ENCODE measurements at regions not wholly inside any gene's neighbourhood (a gene's known extent, or its start where the extent isn't known, plus 50 kb on each side); places are given as distances from the start of the nearest gene placed in this dataset.
"Not testable (repeated sequence)": the region's sequence is repeated elsewhere in the genome, so short reads cannot be mapped to it uniquely, and the experiment has no call there.

DNA sequence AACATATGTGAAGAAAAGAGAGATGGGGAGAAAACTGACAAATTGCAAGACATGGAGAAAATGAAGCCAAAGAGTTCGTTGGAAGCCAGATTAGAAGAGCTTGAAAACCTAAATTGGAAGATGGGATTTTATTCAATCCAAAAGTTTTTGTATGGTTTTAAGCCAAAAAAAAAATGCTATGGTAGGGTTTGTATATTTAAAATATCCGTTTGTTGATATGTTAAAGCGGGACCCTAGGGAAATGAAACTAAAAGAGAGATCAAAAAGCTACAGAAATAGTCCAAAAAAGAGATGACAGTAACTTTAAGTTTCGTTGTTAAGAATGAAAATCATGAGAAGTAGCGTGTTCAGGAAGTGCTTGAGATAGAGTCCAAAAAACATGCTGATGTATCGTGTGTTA, 617.7 kb upstream of the ADGRL2 start:
- H3K9ac ChIP-seq (ENCODE audit: insufficient read depth, low read length, poor library complexity, severe bottlenecking): no peak overlapping the region
- 79% methylated on average over 4 of the region's 6 CpGs for WGBS (ENCODE audit: insufficient coverage)

DNA sequence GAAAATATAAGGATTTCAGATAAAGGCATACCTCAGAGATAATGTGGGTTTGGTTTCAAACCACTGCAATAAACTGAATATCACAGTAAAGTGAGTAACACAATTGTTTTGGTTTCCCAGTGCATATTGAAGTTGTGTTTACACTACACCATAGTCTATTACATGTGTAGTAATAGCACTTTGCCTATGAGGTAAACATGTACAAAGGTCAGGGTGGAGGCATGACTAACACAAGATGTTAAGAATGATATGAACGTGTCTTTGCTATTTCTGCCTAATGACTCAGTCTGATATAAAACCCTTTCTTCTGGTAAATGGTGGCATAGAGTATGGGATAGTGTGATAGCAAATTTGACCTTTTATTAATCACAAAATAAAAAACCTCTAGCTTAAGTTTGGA, 621.5 kb upstream of the ADGRL2 start:
- Mint-ChIP-seq H3K36me3 (no peaks in the 10 kb centered on the region), H3K27ac (peak overlapping the region in 1 of 7 donors; percentile 10), H3K9me3 (peaks cover 7 to 29% (median 22%) of the 10 kb centered on the region in 7 donors), H3K4me1 (no peaks in the 10 kb centered on the region), H3K4me3 (no peak overlapping the region), H3K27me3 (ENCODE audit: low read depth in 3 of 3) (peaks cover 0 to 1% (median 0%) of the 10 kb centered on the region in 3 donors)
- H3K4me3 ChIP-seq (replicated peaks in 1 of 3; ENCODE audit: low read depth in 2 of 3, low read length in 3 of 3): no peak overlapping the region
- H3K27ac ChIP-seq (ENCODE audit: low read depth in 1 of 2, low read length in 2 of 2): no peak overlapping the region
- intact Hi-C loops (cut with micrococcal nuclease): no loop called here
- no peak overlapping the region for H2AFZ ChIP-seq (ENCODE audit: insufficient read depth, low read depth, low read length, poor library complexity, severe bottlenecking)
- WGBS (ENCODE audit: insufficient coverage): no CpG with 5 or more reads among the region's 1 CpG
- no peaks in the 10 kb centered on the region for H4K20me1 ChIP-seq (ENCODE audit: insufficient read depth, low read length)
- no peak overlapping the region for H3K4me2 ChIP-seq (replicated peaks; ENCODE audit: extremely low read depth, low read length, poor library complexity, severe bottlenecking)
- no peaks in the 10 kb centered on the region for H3K27me3 ChIP-seq (ENCODE audit: control insufficient read depth in 2 of 2, insufficient read depth in 2 of 2, low read length in 2 of 2)
- TF ChIP-seq, protein P1, sequence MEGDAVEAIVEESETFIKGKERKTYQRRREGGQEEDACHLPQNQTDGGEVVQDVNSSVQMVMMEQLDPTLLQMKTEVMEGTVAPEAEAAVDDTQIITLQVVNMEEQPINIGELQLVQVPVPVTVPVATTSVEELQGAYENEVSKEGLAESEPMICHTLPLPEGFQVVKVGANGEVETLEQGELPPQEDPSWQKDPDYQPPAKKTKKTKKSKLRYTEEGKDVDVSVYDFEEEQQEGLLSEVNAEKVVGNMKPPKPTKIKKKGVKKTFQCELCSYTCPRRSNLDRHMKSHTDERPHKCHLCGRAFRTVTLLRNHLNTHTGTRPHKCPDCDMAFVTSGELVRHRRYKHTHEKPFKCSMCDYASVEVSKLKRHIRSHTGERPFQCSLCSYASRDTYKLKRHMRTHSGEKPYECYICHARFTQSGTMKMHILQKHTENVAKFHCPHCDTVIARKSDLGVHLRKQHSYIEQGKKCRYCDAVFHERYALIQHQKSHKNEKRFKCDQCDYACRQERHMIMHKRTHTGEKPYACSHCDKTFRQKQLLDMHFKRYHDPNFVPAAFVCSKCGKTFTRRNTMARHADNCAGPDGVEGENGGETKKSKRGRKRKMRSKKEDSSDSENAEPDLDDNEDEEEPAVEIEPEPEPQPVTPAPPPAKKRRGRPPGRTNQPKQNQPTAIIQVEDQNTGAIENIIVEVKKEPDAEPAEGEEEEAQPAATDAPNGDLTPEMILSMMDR (IDR thresholded peaks at IDR 0.05): no peak
- no peak for DNase-seq
- no peaks in the 10 kb centered on the region for H3K79me2 ChIP-seq (ENCODE audit: insufficient read depth, low read length)
- H3K9me3 ChIP-seq (replicated peaks in 1 of 2; ENCODE audit: control insufficient read depth in 1 of 2, insufficient read depth in 1 of 2, low read length in 2 of 2): peaks cover 20 to 33% of the 10 kb centered on the region in 2 donors
- H3K4me1 ChIP-seq (ENCODE audit: control insufficient read depth in 1 of 2, insufficient read depth in 2 of 2, low read length in 2 of 2): no peaks in the 10 kb centered on the region
- no peak overlapping the region for H3K9ac ChIP-seq (ENCODE audit: insufficient read depth, low read length, poor library complexity, severe bottlenecking)
- no peaks in the 10 kb centered on the region for H3K36me3 ChIP-seq (replicated peaks in 1 of 2; ENCODE audit: control insufficient read depth in 1 of 2, insufficient read depth in 2 of 2, low read length in 2 of 2)

More for the DNA sequence above, 617.7 kb upstream of the ADGRL2 start:
- peaks cover 3 to 9% of the 10 kb centered on the region in 2 donors for H3K4me1 ChIP-seq (ENCODE audit: control insufficient read depth in 1 of 2, insufficient read depth in 2 of 2, low read length in 2 of 2)
- H3K79me2 ChIP-seq (ENCODE audit: insufficient read depth, low read length): no peaks in the 10 kb centered on the region
- H3K27ac ChIP-seq (ENCODE audit: low read depth in 1 of 2, low read length in 2 of 2): no peak overlapping the region
- H3K9me3 ChIP-seq (replicated peaks in 1 of 2; ENCODE audit: control insufficient read depth in 1 of 2, insufficient read depth in 1 of 2, low read length in 2 of 2): peaks cover 7 to 13% of the 10 kb centered on the region in 2 donors
- no peaks in the 10 kb centered on the region for H4K20me1 ChIP-seq (ENCODE audit: insufficient read depth, low read length)
- Mint-ChIP-seq H3K27ac (no peak overlapping the region), H3K4me1 (peaks cover 8% of the 10 kb centered on the region), H3K27me3 (ENCODE audit: low read depth in 3 of 3) (peaks cover 0 to 2% (median 0%) of the 10 kb centered on the region in 3 donors), H3K36me3 (no peaks in the 10 kb centered on the region), H3K4me3 (no peak overlapping the region), H3K9me3 (peaks cover 2 to 18% (median 11%) of the 10 kb centered on the region in 7 donors)
- intact Hi-C loops (cut with micrococcal nuclease): no loop called here
- TF ChIP-seq, protein P1 (IDR thresholded peaks at IDR 0.05): no peak
- H3K4me2 ChIP-seq (replicated peaks; ENCODE audit: extremely low read depth, low read length, poor library complexity, severe bottlenecking): no peak overlapping the region
- H3K36me3 ChIP-seq (replicated peaks in 1 of 2; ENCODE audit: control insufficient read depth in 1 of 2, insufficient read depth in 2 of 2, low read length in 2 of 2): no peaks in the 10 kb centered on the region
- H3K4me3 ChIP-seq (replicated peaks in 1 of 3; ENCODE audit: low read depth in 2 of 3, low read length in 3 of 3): no peak overlapping the region
- no peaks in the 10 kb centered on the region for H3K27me3 ChIP-seq (ENCODE audit: control insufficient read depth in 2 of 2, insufficient read depth in 2 of 2, low read length in 2 of 2)
- DNase-seq: no peak
- H2AFZ ChIP-seq (ENCODE audit: insufficient read depth, low read depth, low read length, poor library complexity, severe bottlenecking): no peak overlapping the region

DNA sequence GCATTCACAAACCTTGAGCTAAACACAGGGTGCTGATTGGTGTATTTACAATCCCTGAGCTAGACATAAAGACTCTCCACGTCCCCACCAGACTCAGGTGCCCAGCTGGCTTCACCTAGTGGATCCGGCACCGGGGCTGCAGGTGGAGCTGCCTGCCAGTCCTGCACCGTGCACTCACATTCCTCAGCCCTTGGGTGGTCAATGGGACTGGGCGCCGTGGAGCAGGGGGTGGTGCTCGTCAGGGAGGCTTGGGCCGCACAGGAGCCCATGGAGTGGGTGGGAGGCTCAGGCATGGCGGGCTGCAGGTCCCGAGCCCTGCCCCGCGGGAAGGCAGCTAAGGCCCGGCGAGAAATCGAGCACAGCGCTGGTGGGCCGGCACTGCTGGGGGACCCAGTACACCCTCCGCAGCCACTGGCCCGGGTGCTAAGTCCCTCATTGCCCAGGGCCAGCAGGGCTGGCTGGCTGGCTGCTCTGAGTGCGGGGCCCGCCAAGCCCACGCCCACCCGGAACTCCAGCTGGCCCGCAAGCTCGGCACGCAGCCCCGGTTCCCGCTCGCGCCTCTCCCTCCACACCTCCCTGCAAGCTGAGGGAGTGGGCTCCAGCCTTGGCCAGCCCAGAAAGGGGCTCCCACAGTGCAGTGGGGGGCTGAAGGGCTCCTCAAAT, 622.2 kb upstream of the ADGRL2 start:
- H3K9me3 Mint-ChIP-seq: peaks cover 9 to 36% (median 24%) of the 10 kb centered on the region in 7 donors
- not testable (repeated sequence) for H3K36me3 Mint-ChIP-seq

More for the DNA sequence above, 622.2 kb upstream of the ADGRL2 start:
- H3K79me2 ChIP-seq (ENCODE audit: insufficient read depth, low read length); H3K27me3 ChIP-seq (ENCODE audit: control insufficient read depth in 2 of 2, insufficient read depth in 2 of 2, low read length in 2 of 2); intact Hi-C loops (cut with micrococcal nuclease); H3K4me3 Mint-ChIP-seq; H2AFZ ChIP-seq (ENCODE audit: insufficient read depth, low read depth, low read length, poor library complexity, severe bottlenecking); H4K20me1 ChIP-seq (ENCODE audit: insufficient read depth, low read length); H3K27me3 Mint-ChIP-seq (ENCODE audit: low read depth in 3 of 3); DNase-seq; H3K4me2 ChIP-seq (replicated peaks; ENCODE audit: extremely low read depth, low read length, poor library complexity, severe bottlenecking); H3K4me1 ChIP-seq (ENCODE audit: control insufficient read depth in 1 of 2, insufficient read depth in 2 of 2, low read length in 2 of 2); H3K27ac Mint-ChIP-seq; H3K4me3 ChIP-seq (replicated peaks in 1 of 3; ENCODE audit: low read depth in 2 of 3, low read length in 3 of 3); H3K9ac ChIP-seq (ENCODE audit: insufficient read depth, low read length, poor library complexity, severe bottlenecking); H3K36me3 ChIP-seq (replicated peaks in 1 of 2; ENCODE audit: control insufficient read depth in 1 of 2, insufficient read depth in 2 of 2, low read length in 2 of 2); H3K4me1 Mint-ChIP-seq; H3K27ac ChIP-seq (ENCODE audit: low read depth in 1 of 2, low read length in 2 of 2): not testable (repeated sequence)
- peaks cover 26 to 40% of the 10 kb centered on the region in 2 donors for H3K9me3 ChIP-seq (replicated peaks in 1 of 2; ENCODE audit: control insufficient read depth in 1 of 2, insufficient read depth in 1 of 2, low read length in 2 of 2)
- WGBS (ENCODE audit: insufficient coverage): 96% methylated on average over 6 of the region's 30 CpGs
